GM12878 (cell line): ENCODE measurements at regions not wholly inside any gene's neighbourhood (a gene's known extent, or its start where the extent isn't known, plus 50 kb on each side); places are given as distances from the start of the nearest gene placed in this dataset.

Experiments used
- ATAC-seq: fragments of 200-7000 bp; cut with Tn5 transposase; 3 replicates; pipeline ENCODE4 v1.9.1; 2020; ENCODE audit warnings: mild to moderate bottlenecking, moderate library complexity
- BruUV-seq: library from RNA; stranded (reverse); fragments of 400-500 nt; replicated peaks from 2 replicates; lab custom pipeline; 2021; lab: Mats Ljungman, UMichigan
- CTCF ChIA-PET: fragments of 300-600 bp; sonication (Branson Sonifier 250); formaldehyde crosslinking; extraction: SDS; loops from one replicate; lab custom pipeline; 2021; ENCODE audit warnings: inconsistent platforms; lab: Yijun Ruan, JAX
- POLR2A ChIA-PET: fragments of 350-600 bp; formaldehyde crosslinking; extraction: SDS; loops from one replicate; lab custom pipeline; 2021; ENCODE audit warnings: inconsistent platforms; lab: Charles Lee
- RAD21 ChIA-PET: fragments of 300-600 bp; sonication (Branson Sonifier 250); formaldehyde crosslinking; loops from one replicate; lab custom pipeline; 2023; ENCODE audit warnings: antibody characterized with exemption; ENCODE audit not compliant: unreplicated experiment; lab: Charles Lee
- SMC1A ChIA-PET: fragments of 300-600 bp; sonication (Branson Sonifier 250); formaldehyde crosslinking; loops from one replicate; lab custom pipeline; 2023; ENCODE audit not compliant: unreplicated experiment, uncharacterized antibody; lab: Charles Lee
- DNase-seq: peaks from one replicate; pipeline ENCODE4 v3.0.0-alpha.2; 2011; ENCODE audit warnings: low read depth, low spot score
- FAIRE-seq: peaks from 3 replicates; lab custom pipeline; 2011; peaks lifted over from hg19 to GRCh38; lab: Jason Lieb, UNC
- H2AFZ ChIP-seq: 2 replicates; pipeline ENCODE4 v1.6.0; 2011; ENCODE audit warnings: low read depth, low read length, control low read depth; ENCODE audit not compliant: control insufficient read depth
- H3K27ac ChIP-seq: 2 replicates; pipeline ENCODE4 v1.5.1; 2011; ENCODE audit warnings: control low read depth; ENCODE audit not compliant: control insufficient read depth, insufficient read depth
- H3K27me3 ChIP-seq, 2 experiments: replicated peaks in 1 of 2; 2 replicates each; pipeline versions ENCODE4 v1.6.0 to v1.6.1; 2011; ENCODE audit warnings: low read length in 1 of 2; ENCODE audit not compliant: control insufficient read depth in 2 of 2, insufficient read depth in 2 of 2
- H3K36me3 ChIP-seq, 2 experiments: 2 replicates each; pipeline ENCODE4 v1.5.1; 2011; ENCODE audit warnings: low read length in 1 of 2; ENCODE audit not compliant: control insufficient read depth in 2 of 2, insufficient read depth in 2 of 2
- H3K4me1 ChIP-seq: 2 replicates; pipeline ENCODE4 v1.6.1; 2011; ENCODE audit warnings: mild to moderate bottlenecking, low read length, moderate library complexity, mixed read lengths; ENCODE audit not compliant: control insufficient read depth, insufficient read depth
- H3K4me2 ChIP-seq: 2 replicates; pipeline ENCODE4 v1.6.0; 2011; ENCODE audit warnings: control low read depth; ENCODE audit not compliant: control insufficient read depth, insufficient read depth
- H3K4me3 ChIP-seq: fragments of 200-600 bp; sonication (generic); 2 replicates; pipeline ENCODE4 v1.5.1; 2016
- H3K79me2 ChIP-seq: 2 replicates; pipeline ENCODE4 v1.6.0; 2011; ENCODE audit warnings: low read length; ENCODE audit not compliant: control insufficient read depth, insufficient read depth
- H3K9ac ChIP-seq: 2 replicates; pipeline ENCODE4 v1.8.0; 2011; ENCODE audit warnings: low read length, control low read depth, mixed read lengths; ENCODE audit not compliant: control insufficient read depth, insufficient read depth
- H3K9me3 ChIP-seq: replicated peaks from 3 replicates; pipeline ENCODE4 v1.5.1; 2011; ENCODE audit warnings: mild to moderate bottlenecking, low read length; ENCODE audit not compliant: control insufficient read depth, insufficient read depth
- H4K20me1 ChIP-seq: 2 replicates; pipeline ENCODE4 v1.6.0; 2011; ENCODE audit not compliant: control insufficient read depth, insufficient read depth
- BRCA1 ChIP-seq: IDR thresholded peaks from 2 replicates; pipeline ENCODE4 v1.6.1; 2011; ENCODE audit warnings: low read depth, low read length, improper control_type of control experiment
- CTCF ChIP-seq, 3 experiments: IDR thresholded peaks in 2 of 3; conservative IDR thresholded peaks in 1 of 3; 2 replicates each; pipeline ENCODE4 v1.5.1; 2011; ENCODE audit warnings: low read depth in 3 of 3, low read length in 3 of 3, mild to moderate bottlenecking in 3 of 3, control low read depth in 2 of 3, moderate library complexity in 2 of 3, inconsistent platforms in 1 of 3, mixed read lengths in 1 of 3; ENCODE audit not compliant: control insufficient read depth in 2 of 3, insufficient read depth in 1 of 3; ENCODE audit errors: extremely low read depth in 1 of 3
- E4F1 ChIP-seq: fragments of 450-650 bp; IDR thresholded peaks from 2 replicates; pipeline ENCODE4 v1.6.1; 2018; ENCODE audit warnings: borderline replicate concordance, mild to moderate bottlenecking; ENCODE audit not compliant: partially characterized antibody
- MTA2 ChIP-seq: fragments of 450-650 bp; IDR thresholded peaks from 2 replicates; pipeline ENCODE4 v1.6.1; 2016; ENCODE audit warnings: low read depth, mild to moderate bottlenecking, moderate library complexity
- NRF1 ChIP-seq: conservative IDR thresholded peaks from 2 replicates; pipeline ENCODE4 v1.6.1; 2011; ENCODE audit warnings: mild to moderate bottlenecking, low read depth, low read length, improper control_type of control experiment
- PKNOX1 ChIP-seq: fragments of 450-650 bp; IDR thresholded peaks from 2 replicates; pipeline ENCODE4 v1.6.1; 2016; ENCODE audit warnings: mild to moderate bottlenecking
- POLR2AphosphoS5 ChIP-seq: IDR thresholded peaks from 2 replicates; pipeline ENCODE4 v1.6.1; 2011; ENCODE audit warnings: mild to moderate bottlenecking, low read length, inconsistent platforms
- STAT1 ChIP-seq: fragments of 450-650 bp; conservative IDR thresholded peaks from 2 replicates; pipeline ENCODE4 v1.6.1; 2014; ENCODE audit warnings: antibody characterized with exemption, mild to moderate bottlenecking
- ZNF274 ChIP-seq: IDR thresholded peaks from one replicate; pipeline ENCODE4 v1.8.0; 2011; ENCODE audit not compliant: insufficient read length, insufficient read depth
- WGBS: methylation state at CpG from one replicate; pipeline ENCODE4 v1.1.6; 2016; ENCODE audit warnings: low lambda C conversion rate; ENCODE audit not compliant: insufficient replicate concordance, insufficient coverage; ENCODE audit errors: missing lambda C conversion rate; 5-methylcytosine and 5-hydroxymethylcytosine counted together
- in situ Hi-C: fragments of 300-500 bp; cut with MboI; formaldehyde crosslinking; loops from 9 replicates; pipeline ENCODE4 v1.14.3; 2018; ENCODE audit warnings: mixed read lengths
- intact Hi-C: fragments of 100-400 bp; cut with micrococcal nuclease; formaldehyde crosslinking; loops from one replicate; pipeline ENCODE4 v1.14.2; 2022; ENCODE audit not compliant: unreplicated experiment

- in situ Hi-C loops (no loop called here), intact Hi-C loops (no loop called here)
- no TSS peak for BruUV-seq
- RAD21 ChIA-PET, result no interaction called here
- H3K9me3 ChIP-seq, result no peaks in the 10 kb centered on the region
- FAIRE-seq (no peak), ATAC-seq (no peak), DNase-seq (no peak)
- SMC1A ChIA-PET, result no interaction called here
- H3K4me1 ChIP-seq, result no peaks in the 10 kb centered on the region
- no peak overlapping the region for H3K4me3 ChIP-seq
- H2AFZ ChIP-seq, result no peak overlapping the region
- H3K4me2 ChIP-seq, result no peak overlapping the region
- H3K9ac ChIP-seq, result no peak overlapping the region
- no peaks in the 10 kb centered on the region for H3K79me2 ChIP-seq
- 17% methylated on average over 3 of the region's 3 CpGs for WGBS
- H3K27ac ChIP-seq, result no peak overlapping the region
- TF ChIP-seq CTCF (IDR thresholded peaks at IDR 0.05 in 2 of 3, conservative IDR thresholded peaks at IDR 0.05 in 1 of 3; ENCODE audit: control insufficient read depth in 2 of 3, extremely low read depth in 1 of 3, insufficient read depth in 1 of 3, low read depth in 3 of 3, low read length in 3 of 3), result no peak
- no peak for TF ChIP-seq NRF1
- no peak for TF ChIP-seq PKNOX1
- no peak for TF ChIP-seq MTA2
- no peak for TF ChIP-seq ZNF274
- TF ChIP-seq BRCA1, result no peak
- no peak for TF ChIP-seq E4F1
- no peak for TF ChIP-seq STAT1
- no peak for TF ChIP-seq POLR2AphosphoS5
- POLR2A ChIA-PET, result no interaction called here
- no peaks in the 10 kb centered on the region for H3K27me3 ChIP-seq
- no peaks in the 10 kb centered on the region for H4K20me1 ChIP-seq
- no peaks in the 10 kb centered on the region for H3K36me3 ChIP-seq
- CTCF ChIA-PET, result no interaction called here
Measured at GRCh38 chr4:188732131-188732530, 592.9 kb downstream of the TRIML1 start.
